NOMO-1 treated with DMSO at 0.1 percent for 48 hours (cell line): ENCODE measurements at regions not wholly inside any gene's neighbourhood (a gene's known extent, or its start where the extent isn't known, plus 50 kb on each side); places are given as distances from the start of the nearest gene placed in this dataset.

Experiments
- DNase-seq: peaks from one replicate; lab custom pipeline; 2025; ENCODE audit not compliant: unreplicated experiment; lab: John Stamatoyannopoulos, UW

DNA sequence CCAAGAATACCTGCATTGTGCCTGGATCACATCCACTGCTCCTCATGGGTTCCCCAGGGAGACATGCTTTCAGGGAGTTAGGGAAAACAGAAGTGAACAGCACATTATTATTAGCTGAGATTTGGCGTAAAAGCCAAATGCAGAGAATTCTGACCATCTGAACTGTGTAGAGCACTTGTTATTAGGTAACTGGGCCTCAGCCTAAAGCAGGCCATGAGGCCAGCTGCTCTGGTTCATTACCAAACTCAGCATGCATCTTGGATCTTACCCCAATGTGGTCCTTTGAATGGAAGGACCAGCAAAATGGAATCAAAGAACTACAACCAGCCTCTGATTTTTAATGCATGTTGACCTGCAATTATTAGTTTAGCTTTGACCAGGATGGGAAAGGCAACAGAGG, 322.3 kb downstream of the KCNS3 start:
- DNase-seq, result no peak

DNA sequence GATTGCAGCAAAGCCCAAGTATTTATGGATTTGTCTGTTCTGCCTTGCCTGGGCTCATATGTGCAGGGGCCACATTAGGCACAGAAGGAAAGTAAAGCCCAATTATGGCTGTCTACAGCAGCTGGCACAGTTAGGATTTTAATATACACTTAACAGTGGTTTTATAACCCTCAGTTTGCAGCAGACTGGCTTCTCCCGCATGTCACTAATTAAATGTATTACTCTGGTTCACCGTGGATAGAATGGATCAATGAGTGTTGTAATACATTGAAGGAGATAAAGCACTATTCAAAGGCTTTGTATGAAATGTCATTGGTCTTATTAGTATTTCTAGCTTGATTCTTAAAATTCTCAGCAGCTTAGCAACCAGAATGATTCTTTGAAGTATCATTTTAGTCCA, 320.2 kb downstream of the KCNS3 start:
- DNase-seq, result no peak

DNA sequence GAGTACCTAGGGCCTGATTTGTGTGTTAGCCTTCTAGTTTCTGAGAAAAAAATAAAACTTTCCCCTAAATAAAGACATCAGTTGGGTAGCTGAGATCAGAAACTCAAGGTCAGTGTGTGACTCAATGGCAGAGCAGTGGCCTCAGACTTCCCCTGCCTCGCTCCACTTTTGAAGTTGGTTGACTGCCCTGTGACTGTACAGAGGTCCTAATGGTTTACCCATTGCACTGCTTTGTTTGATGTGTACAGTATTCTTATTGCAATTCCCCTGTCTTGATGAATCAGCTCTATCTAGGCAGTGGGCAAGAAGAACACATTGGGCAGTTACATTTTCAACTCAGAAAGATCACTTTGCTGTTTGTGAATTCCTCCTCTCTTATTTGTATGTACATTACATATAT, 315.7 kb downstream of the KCNS3 start:
- DNase-seq, result no peak

DNA sequence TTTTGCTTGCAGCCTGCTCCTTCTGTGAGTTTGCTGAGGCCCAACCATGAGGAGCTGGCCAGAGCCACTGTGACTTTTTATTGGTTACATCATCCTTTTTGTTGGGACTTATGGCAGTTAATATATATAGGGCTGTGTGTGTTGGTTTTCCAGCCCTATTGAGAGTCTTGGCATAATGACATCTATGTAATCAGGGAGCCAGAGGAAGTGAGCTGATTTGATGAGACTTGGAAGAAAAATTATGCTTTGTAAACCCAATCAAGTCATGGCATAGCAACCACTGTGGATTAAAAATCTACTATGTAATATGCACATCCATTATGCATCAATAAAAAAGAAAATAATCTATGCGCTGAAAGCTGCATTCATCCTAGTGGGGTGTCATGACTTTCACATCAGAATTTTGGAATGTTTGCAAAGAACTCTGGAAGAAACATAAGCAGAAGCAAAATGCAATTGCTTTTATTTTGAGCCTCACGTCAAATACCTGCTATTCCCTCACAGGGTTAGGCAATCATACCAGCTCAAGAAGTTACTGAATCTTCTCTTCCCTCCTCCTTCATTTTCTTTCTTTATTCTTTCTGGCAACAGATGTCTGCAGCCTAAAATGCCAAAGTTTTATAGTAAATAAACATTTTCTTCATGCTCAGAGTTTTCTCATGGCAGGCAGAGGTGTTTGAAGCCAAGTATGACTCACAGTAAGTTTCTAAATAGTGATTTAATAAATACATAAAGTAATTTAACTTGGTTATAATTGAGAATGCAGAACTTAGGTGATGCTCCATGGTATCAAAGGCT, 308.5 kb downstream of the KCNS3 start:
- DNase-seq, result no peak

DNA sequence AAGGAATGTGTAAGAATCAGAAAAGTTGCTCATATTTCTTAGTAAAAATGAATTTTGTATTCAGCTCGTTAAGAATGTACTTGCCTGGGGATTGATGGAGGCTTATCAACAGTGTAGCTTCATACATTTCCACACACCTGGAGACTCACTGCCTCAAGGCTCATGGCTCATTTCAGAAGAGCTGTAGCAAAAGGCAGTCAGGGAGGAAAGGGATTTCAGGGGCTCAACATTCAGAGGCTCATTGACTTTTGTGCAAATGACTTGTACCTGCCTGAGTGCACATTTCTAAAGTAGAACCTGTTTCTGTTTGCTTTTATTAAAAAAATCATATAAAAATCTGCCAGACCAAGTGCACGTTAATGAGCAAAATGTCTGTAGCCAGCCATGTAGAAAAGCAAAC, 304.4 kb downstream of the KCNS3 start:
- no peak for DNase-seq

DNA sequence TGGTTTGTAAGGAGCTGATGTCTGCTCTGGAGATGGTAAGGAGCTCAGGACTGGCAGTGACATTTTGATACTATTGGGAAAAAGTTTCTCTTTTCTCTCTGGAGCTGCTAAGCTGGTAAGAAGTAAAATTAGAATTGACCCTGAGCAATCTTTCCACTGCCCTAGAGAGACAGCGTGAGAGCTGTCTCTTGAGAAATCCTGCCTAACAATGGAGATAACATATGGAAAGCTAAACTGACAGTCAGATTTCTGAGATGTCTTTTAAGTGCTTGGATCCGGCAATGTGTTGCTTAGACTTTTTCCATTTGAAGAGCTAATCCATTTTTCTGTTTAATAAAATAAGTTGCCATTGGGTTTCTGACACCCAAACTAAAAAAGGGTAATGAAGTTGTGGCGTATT, 302.4 kb downstream of the KCNS3 start:
- DNase-seq, result no peak

DNA sequence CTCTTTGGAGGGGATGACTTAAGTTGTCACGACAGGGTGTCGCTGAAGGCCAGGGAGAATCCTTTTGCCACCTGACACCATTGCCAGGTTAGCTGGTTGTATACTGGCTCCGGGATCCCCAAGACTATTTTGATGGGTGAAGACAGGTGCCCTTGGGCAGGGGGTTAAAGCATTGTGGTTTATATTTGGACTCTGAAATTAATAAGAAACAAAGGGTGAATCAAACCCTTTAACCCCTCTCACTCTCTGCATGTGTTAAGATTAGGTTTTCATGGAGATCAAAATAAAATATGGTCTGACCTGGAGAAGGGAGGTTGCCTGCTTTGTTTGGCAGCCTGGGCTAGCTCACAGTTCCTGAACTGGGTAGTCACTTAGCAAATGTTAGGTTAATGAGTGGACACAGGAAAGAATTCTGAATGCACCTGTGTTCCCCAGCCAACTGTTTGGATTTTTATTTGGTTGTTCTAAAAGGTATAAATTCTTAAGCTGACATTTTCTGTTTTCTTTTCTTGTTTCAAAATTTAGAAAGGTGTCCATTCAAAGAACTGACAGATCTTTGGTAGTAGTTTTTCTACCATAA, 301.7 kb downstream of the KCNS3 start:
- no peak for DNase-seq

DNA sequence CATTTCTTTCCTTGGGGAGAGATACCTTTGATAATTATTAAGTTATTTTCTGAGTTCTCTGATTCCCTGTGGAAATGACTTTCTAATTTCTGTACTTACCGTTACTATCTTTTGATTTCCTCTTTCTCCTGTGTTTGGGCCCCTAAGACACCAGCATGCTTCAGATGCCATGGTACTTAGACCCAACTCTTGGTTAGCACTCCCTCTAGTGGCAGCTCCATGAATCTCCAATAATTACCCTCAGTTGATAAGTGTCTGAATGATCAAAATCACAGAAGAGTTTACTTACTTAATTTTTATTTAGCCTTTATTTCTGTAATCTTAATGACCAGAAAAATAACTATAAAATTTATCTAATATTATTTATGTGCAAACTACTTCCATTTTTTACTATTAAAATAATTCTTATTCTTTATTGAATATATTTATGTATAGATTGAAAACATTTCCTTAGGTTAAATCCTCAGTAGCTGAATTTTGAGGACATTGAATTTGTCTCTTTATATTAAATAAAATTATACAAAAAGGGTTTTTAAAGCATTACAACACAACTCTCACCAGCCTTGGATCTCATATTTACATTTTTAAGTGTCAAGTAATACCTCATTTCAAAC, 300.4 kb downstream of the KCNS3 start:
- DNase-seq, result peak; percentile 60

DNA sequence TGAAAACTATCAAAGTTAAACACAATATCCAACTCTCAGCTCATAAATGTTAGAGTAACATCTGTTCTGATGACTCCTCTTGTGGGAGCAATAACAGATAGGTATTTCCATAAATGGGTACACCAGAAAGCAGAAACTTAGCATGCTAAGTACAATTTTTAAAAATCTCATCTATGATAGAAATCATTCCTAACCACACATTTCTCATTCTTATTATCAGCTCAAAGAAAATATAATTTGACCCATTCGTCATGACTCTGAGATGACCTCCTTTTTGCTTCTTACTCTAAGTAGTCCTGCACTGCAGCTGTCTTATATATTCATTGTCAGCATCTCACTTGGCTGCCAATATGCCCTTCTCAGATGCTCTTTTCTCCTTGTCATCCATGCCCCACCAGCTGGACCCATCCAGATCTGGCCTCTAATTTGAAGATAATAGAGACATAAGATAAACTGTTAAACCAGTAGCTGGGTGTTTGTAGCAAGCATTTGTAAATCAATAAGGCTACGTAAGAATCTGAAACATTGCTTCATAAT, 298.3 kb downstream of the KCNS3 start:
- no peak for DNase-seq

DNA sequence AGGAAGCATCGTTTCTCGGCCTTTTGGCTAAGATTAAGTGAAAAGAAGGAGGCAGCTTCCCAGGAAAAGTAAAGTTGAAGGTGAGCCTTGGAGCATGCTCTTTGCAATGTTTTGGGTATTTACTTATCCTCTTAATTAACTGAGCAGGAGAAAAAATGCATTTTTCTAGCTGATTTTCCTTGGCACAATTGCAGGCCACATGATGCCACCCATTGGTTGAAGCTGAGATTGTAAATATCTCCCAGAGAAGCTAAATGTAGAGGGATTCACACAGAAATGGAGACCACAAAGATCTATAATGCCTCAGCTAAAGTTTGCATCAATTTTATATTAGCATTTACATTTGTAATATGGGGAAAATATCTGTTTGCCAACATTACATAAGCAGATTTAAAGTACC, 294.1 kb downstream of the KCNS3 start:
- DNase-seq, result no peak

DNA sequence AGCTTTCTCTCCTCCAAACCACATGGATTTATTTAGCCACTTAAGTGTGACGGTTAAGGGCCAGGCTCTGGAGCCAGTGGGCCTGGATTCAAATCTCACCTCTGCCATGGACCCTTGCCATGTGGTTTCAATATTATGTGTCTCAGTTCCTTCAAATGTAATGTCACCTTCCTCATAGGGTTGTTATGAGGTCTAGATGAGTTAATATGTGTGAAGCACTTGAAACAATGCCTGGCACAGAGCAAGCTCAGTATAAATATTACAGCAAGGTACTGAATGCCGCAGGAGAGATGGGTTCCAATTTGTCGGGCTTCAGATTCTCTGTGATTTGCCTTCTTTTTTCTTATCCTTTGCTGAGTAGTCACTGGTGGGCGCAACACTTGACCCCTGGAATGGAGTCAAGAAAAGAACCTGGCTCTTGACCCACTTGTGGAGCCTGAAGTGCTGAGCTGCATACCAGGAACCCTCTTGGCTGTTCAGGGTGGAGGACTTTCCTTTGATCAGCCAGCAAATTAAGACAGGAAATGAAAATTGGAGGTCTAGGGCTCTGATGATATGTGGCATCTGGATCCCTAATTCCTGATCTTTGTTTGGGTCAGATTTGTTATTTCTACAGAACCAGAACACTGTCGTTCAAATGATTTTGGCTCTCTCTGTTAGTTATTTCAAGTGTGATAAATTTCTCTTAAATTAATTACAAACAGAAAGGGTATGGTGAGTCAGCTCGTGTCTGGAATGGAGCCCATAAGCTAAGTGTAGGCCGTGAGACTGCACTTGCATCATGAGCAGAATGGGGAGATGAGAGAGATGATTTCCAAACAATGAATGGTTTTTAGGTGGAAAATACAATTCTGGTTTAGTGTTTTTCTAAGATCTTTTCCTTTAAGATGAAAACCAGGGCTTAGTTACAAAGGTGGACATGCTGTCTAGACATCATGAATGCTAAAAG, 293.0 kb downstream of the KCNS3 start:
- DNase-seq, result no peak

DNA sequence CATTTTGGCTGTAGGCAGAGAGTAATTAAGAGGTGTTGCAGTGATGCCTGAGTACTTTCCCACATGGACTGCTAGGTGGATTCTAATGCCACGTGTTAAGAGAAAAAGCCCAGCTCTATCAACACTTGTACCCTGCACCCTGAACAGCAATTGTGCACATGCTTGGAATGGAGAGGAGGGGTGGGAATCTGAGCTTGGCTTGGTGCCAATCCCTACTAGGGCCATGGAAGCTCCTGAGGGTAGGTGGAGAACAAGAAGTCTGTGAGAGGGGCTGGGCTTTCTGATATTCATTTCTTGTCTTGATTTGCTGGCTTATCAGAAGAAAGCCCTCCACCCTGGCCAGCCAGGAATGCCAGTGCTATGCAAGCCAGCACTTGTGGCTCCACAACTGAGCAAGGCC, 292.2 kb downstream of the KCNS3 start:
- DNase-seq, result no peak

DNA sequence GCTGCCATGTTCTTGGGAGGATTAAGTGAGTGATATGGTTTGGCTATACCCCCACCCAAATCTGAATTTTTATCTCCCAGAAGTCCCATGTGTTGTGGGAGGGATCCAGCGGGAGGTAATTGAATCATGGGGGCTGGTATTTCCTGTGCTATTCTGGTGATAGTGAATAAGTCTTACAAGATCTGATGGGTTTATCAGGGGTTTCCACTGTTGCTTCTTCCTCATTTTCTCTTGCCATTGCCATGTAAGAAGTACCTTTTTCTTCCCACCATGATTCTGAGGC, 291.4 kb downstream of the KCNS3 start:
- DNase-seq, result no peak

DNA sequence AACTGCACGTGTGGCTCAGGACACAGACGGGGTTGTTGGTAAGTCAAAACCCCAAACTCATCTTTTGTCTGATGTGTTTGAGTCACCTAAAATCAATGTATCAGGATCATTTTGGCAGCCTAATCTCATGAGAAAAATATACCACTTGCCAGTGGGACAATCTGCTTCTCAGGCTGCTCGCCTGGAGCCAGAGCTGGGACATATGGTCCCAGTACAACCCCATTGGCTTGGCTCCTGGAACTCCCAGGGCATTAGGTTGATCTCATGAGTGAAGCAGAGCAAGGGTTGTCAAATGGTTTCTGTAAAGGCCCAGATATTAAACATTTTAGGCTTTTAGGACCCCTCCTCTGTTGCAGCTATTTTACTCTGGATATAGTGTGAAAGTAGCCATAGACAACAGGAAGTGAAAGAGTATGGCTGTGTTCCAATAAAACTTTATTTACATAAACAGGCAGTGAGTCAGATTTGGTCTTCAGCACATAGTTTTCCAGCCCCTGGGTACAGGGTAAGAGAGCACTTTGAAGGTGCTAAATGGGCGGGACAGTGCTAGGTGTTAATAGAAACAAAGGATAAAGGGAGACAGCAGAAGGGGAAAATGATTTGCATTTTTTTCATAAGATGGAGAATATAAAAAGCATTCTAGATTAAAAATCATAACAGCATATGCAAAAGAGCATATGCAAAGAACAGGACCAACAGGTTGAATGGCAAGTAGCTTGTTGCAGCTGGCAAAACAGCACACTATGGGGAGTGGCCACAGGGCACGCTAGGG, 290.8 kb downstream of the KCNS3 start:
- DNase-seq, result no peak

DNA sequence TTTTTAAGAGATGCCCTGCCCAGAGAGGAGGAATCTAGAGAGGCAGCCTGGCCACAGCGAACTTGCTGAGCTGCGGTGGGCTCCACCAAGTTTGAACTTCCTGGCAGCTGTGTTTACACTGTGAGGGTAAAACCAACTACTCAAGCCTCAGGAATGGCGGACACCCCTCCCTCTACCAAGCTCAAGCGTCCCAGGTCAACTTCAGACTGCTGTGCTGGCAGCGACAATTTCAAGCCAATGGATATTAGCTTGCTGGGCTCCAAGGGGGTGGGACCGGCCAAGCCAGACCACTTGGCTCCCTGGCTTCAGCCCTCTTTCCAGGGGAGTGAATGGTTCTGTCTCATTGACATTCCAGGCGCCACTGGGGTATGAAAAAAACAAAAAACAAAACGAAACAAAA, 289.4 kb downstream of the KCNS3 start:
- DNase-seq, result no peak

DNA sequence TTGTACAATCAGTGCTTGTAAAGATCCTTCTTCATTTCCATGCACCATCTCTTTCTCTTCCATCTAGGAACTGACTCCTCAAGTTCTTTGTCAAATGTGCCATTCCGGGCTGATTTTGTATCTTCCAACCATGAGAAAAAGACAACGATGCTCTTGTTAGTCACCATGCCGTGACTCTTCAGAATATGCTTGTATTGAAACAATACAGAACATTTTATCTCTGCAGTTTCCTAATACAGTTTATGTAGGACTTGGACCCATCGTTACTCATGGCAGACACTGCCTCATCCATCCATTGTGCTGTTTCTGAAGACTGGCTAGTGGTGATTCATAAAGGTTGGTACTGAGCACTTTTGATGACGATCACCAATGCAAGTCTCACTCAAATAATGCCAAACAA, 283.2 kb downstream of the KCNS3 start:
- DNase-seq, result no peak

DNA sequence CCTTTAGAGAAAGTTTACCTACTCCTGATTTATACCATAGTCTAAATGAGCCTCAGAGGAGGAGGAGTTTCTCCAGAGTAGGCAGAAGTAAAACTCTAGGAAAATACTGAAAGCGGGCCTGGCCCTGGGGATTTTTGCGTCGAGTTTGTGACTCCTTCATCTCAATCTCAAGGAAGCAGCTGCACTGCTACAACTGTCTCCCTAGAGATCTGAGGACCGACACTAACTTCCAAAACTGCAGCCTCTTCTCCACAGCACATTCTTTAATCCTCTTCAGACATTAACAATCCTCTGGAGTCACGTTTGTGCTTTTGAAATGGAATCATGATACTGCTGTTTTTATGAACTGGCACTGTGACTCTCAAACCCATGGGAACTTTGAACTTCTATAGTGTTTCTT, 281.4 kb downstream of the KCNS3 start:
- DNase-seq, result no peak

DNA sequence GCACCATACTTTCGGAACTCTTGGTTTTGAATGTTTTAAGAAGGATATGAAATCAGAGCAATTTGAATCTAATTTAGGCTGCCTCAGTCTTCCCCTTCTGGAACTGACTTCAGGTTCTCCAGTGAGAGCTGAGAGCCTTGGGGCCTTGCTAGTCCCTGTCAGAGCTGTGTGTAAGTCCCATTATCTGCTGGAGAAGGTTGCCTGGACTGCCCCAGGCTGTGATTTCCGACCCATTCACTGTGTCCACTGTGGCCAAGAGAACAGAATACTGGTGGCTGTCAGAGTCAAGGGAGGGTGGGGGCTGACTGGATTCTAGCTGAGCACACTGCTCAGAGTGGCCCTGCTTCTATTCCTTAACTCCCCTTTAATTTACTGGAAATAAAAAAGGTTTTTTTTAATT, 278.0 kb downstream of the KCNS3 start:
- no peak for DNase-seq

DNA sequence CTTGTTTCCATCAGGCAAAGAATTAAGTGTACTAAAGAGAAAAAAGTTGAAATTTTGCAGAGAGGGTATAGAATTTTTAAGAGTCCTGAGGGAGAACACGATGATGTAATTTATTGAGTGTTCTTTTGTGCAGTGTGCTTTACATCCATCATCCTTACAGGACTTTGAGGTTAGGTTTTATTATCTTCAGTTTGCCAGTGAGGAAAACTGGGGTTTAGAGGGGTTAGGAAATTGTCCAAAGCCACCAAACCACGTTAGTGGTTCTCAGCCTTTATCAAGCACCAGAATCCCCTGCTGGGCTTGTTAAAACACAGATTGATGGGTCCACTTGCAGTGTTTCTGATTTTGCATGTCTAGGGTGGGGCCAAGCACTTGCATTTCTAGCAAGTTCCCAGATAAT, 277.5 kb downstream of the KCNS3 start:
- no peak for DNase-seq

DNA sequence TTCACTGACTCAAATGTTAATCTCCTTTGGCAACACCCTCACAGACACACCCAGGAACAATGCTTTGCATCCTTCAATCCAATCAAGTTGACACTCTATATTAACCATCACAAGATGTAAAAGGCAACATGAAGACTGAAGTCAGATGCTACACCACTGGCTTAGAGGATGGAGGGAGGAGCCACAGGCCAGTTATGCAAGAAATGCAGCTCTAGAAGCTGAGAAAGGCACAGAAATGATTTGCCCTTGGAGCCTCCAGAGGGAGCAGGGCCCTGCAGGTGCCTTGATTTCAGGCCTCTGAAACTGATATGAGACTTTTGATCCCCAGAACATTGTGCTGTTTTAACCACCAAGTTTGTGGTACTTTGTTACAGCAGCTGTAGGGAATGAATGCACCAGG, 276.3 kb downstream of the KCNS3 start:
- no peak for DNase-seq

DNA sequence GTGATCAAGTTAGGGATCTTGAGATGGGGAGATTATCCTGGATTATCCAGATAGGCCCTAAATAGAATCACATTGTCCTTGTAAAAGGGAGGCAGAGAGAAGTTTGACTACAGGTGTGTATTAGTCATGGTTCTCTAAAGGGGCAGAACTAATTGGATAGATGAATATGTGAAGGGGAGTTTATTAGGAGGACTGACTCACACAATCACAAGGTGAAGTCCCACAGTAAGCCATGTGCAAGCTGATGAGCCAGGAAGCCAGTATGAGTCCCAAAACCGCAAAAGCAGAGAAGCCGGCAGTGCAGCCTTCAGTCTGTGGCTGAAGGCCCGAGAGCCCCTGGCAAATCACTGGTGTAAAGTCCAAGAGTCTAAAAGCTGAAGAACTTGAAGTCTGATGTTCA, 275.8 kb downstream of the KCNS3 start:
- DNase-seq, result no peak
